ENCODE measurements at regions not wholly inside any gene's neighbourhood (a gene's known extent, or its start where the extent isn't known, plus 50 kb on each side); places are given as distances from the start of the nearest gene placed in this dataset.

GRCh38 chr2:208880171-208880570 lies 473.6 kb downstream of the PTH2R start:
- no peak overlapping the region for H3K9ac ChIP-seq (ENCODE audit: low read length)
- no peak for ATAC-seq (ENCODE audit: low read depth)
- H2AFZ ChIP-seq (ENCODE audit: insufficient read depth, low read depth, low read length, poor library complexity, severe bottlenecking), result no peak overlapping the region
- H3K9me3 ChIP-seq (ENCODE audit: control extremely low read depth in 1 of 3, control insufficient read depth in 2 of 3, insufficient read depth in 1 of 3, low read length in 2 of 3), result no peaks in the 10 kb centered on the region
- H3K9me3 Mint-ChIP-seq (ENCODE audit: insufficient read depth), result peaks cover 2% of the 10 kb centered on the region
- CTCF ChIA-PET, result no interaction called here
- H3K4me1 ChIP-seq (ENCODE audit: control insufficient read depth in 2 of 2, insufficient read depth in 2 of 2, low read length in 2 of 2), result no peaks in the 10 kb centered on the region
- H3K4me3 ChIP-seq (ENCODE audit: control extremely low read depth in 1 of 5, extremely low read depth in 1 of 5, insufficient read depth in 1 of 5, low read depth in 2 of 5, low read length in 4 of 5), result no peak overlapping the region
- WGBS (ENCODE audit: insufficient coverage), result no CpG with 5 or more reads among the region's 4 CpGs
- intact Hi-C loops (cut with micrococcal nuclease), result no loop called here
- no peaks in the 10 kb centered on the region for H4K20me1 ChIP-seq (ENCODE audit: control insufficient read depth, insufficient read depth, low read length, poor library complexity, severe bottlenecking)
- POLR2A ChIA-PET, result no interaction called here
- no peaks in the 10 kb centered on the region for H3K27me3 ChIP-seq (replicated peaks in 1 of 4; ENCODE audit: control extremely low read depth in 1 of 4, control insufficient read depth in 3 of 4, insufficient read depth in 4 of 4, low read length in 3 of 4)
- no peak overlapping the region for H3K4me2 ChIP-seq (replicated peaks; ENCODE audit: low read depth, low read length, poor library complexity, severe bottlenecking)
- TF ChIP-seq EZH2 (IDR thresholded peaks at IDR 0.05; ENCODE audit: borderline replicate concordance, insufficient read depth, low read depth, low read length, poor library complexity, severe bottlenecking) (no peak), CTCF (IDR thresholded peaks at IDR 0.05) (no peak)
- H3K79me2 ChIP-seq (ENCODE audit: control insufficient read depth, insufficient read depth, low read length), result no peaks in the 10 kb centered on the region
- no peak overlapping the region for H3K27ac Mint-ChIP-seq
- no peak overlapping the region for H3K27ac ChIP-seq (ENCODE audit: low read length in 2 of 2)
- no peaks in the 10 kb centered on the region for H3K27me3 Mint-ChIP-seq
- no peak for DNase-seq
- H3K4me1 Mint-ChIP-seq, result no peaks in the 10 kb centered on the region
- no peaks in the 10 kb centered on the region for H3K36me3 ChIP-seq (replicated peaks in 1 of 2; ENCODE audit: control extremely low read depth in 1 of 2, control insufficient read depth in 1 of 2, extremely low read depth in 1 of 2, insufficient read depth in 2 of 2, low read length in 1 of 2)
- H3K4me3 Mint-ChIP-seq, result no peak overlapping the region

- no peaks in the 10 kb centered on the region for H3K4me1 ChIP-seq (ENCODE audit: control insufficient read depth in 2 of 2, insufficient read depth in 2 of 2, low read length in 2 of 2)
- H3K27ac Mint-ChIP-seq, result no peak overlapping the region
- intact Hi-C loops (cut with micrococcal nuclease), result no loop called here
- ChIA-PET POLR2A (no interaction called here), CTCF (no interaction called here)
- ATAC-seq (ENCODE audit: low read depth) (no peak), DNase-seq (no peak)
- H4K20me1 ChIP-seq (ENCODE audit: control insufficient read depth, insufficient read depth, low read length, poor library complexity, severe bottlenecking), result no peaks in the 10 kb centered on the region
- no peaks in the 10 kb centered on the region for H3K79me2 ChIP-seq (ENCODE audit: control insufficient read depth, insufficient read depth, low read length)
- no peak overlapping the region for H3K4me3 Mint-ChIP-seq
- no CpG with 5 or more reads among the region's 2 CpGs for WGBS (ENCODE audit: insufficient coverage)
- H3K27ac ChIP-seq (ENCODE audit: low read length in 2 of 2), result no peak overlapping the region
- no peak overlapping the region for H2AFZ ChIP-seq (ENCODE audit: insufficient read depth, low read depth, low read length, poor library complexity, severe bottlenecking)
- no peak for TF ChIP-seq EZH2 (IDR thresholded peaks at IDR 0.05; ENCODE audit: borderline replicate concordance, insufficient read depth, low read depth, low read length, poor library complexity, severe bottlenecking)
- TF ChIP-seq CTCF (IDR thresholded peaks at IDR 0.05), result no peak
- no peak overlapping the region for H3K4me3 ChIP-seq (ENCODE audit: control extremely low read depth in 1 of 5, extremely low read depth in 1 of 5, insufficient read depth in 1 of 5, low read depth in 2 of 5, low read length in 4 of 5)
- H3K4me1 Mint-ChIP-seq, result no peaks in the 10 kb centered on the region
- H3K4me2 ChIP-seq (replicated peaks; ENCODE audit: low read depth, low read length, poor library complexity, severe bottlenecking), result no peak overlapping the region
- H3K9me3 Mint-ChIP-seq (ENCODE audit: insufficient read depth), result no peaks in the 10 kb centered on the region
- no peaks in the 10 kb centered on the region for H3K27me3 Mint-ChIP-seq
- H3K9ac ChIP-seq (ENCODE audit: low read length), result no peak overlapping the region
- H3K27me3 ChIP-seq (replicated peaks in 1 of 4; ENCODE audit: control extremely low read depth in 1 of 4, control insufficient read depth in 3 of 4, insufficient read depth in 4 of 4, low read length in 3 of 4), result no peaks in the 10 kb centered on the region
- H3K9me3 ChIP-seq (ENCODE audit: control extremely low read depth in 1 of 3, control insufficient read depth in 2 of 3, insufficient read depth in 1 of 3, low read length in 2 of 3), result no peaks in the 10 kb centered on the region
- no peaks in the 10 kb centered on the region for H3K36me3 ChIP-seq (replicated peaks in 1 of 2; ENCODE audit: control extremely low read depth in 1 of 2, control insufficient read depth in 1 of 2, extremely low read depth in 1 of 2, insufficient read depth in 2 of 2, low read length in 1 of 2)
These were observed 483.9 kb downstream of the PTH2R start for GRCh38 chr2:208890486-208890885.
